HG02571 (cell line): ENCODE measurements at regions not wholly inside any gene's neighbourhood (a gene's known extent, or its start where the extent isn't known, plus 50 kb on each side); places are given as distances from the start of the nearest gene placed in this dataset.

Experiments used
- ATAC-seq: cut with Tn5 transposase; IDR thresholded peaks from one replicate; pipeline ENCODE4 v1.9.1; 2021; ENCODE audit warnings: mild to moderate bottlenecking, moderate library complexity; ENCODE audit not compliant: unreplicated experiment

DNA sequence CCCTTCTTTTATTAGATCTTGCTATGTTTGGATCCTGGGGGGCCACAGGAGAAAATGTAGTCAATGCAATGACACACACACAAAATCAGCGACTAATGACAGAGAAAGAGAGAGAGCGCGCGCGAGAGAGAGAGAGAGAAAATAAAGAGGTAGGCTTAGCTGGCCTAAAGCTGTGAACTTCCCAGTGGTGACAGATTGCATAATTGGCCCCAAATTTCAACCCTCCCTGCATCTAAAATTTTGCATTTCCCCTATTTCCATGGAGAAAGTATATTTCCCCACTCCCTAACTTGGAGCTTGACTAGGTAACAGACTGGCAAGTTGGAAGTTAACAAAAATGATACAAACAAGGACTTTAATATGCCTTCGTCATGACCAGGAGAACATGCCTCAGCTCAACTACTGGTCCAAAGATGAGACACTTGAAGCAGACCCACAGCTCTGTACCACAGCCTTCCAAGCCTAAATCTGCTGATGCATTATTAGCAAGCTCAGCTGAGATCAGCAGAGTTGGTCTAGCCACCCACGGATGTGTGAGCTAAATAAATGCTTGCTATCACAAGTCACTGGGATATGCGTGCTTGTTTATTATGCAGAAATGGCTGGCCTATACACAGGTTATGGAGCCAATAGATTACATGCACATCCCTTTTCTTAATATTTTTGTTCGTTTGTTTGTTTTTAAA, 118.1 kb upstream of the PRDM1 start:
- no peak for ATAC-seq

GRCh38 chr6:105966481-105966880, 119.7 kb upstream of the PRDM1 start:
- ATAC-seq: no peak

GRCh38 chr6:105964979-105965760, 121.0 kb upstream of the PRDM1 start:
- no peak for ATAC-seq

- no peak for ATAC-seq
Measured at GRCh38 chr6:105954148-105954547, 132.0 kb upstream of the PRDM1 start.

GRCh38 chr6:105952772-105953690, 133.1 kb upstream of the PRDM1 start:
- ATAC-seq: no peak

DNA sequence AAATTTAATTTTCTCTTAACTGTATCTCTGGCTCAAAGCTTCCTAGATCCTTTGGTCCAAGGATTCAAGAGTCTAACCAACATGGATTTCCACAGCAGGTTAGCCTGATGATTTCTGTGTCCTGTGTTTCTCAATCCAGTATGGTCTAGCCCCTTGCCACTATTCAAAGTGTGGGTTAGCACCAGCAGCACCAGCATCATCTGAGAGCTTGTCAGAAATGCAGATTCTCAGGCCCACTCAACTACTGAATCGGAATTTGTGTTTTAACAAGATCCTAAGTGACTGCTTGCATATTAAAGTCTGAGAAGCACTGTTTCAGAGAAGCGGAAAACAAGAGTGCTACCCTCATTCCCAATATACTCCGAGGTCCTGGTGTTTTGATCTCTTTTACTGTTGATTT, 133.8 kb upstream of the PRDM1 start:
- no peak for ATAC-seq

DNA sequence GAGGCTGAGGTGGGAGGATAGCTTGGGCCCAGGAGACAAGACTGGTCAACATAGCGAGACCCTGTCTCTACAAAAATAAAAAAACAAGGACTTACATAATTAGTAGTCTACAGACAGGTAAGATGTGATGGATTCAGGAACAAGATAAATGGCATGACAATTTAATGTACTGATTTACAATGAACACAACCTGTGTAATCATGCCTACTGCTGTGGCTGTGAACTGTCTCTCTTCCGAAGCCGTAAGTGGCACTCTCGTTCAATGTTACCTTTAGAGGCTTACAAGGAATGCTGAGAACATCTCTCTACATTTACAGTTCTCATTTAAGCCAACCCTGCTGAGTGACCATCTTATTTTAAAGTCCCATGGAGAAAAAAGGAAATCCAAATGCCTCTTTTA, 134.8 kb upstream of the PRDM1 start:
- no peak for ATAC-seq

- no peak for ATAC-seq
Measured at GRCh38 chr6:105949869-105950268, 136.3 kb upstream of the PRDM1 start.

DNA sequence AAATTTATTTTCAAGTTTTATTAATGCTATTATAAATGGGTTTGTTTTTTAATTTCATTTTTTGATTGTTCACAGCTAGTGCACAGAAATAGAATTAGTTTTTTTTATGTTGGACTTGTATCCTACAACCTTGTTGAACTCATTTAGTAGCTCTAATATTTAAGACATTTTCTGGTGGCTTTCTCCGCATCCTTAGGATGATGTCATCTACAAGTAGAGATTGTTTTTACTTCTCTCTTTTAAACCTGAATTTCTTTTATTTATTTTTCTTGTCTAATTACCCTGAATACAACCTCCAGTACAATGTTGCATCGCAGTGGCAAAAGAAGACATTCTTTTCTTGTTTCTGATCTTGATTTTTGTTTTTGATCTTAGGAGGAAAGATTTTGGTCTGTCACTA, 142.6 kb upstream of the PRDM1 start:
- ATAC-seq: no peak

DNA sequence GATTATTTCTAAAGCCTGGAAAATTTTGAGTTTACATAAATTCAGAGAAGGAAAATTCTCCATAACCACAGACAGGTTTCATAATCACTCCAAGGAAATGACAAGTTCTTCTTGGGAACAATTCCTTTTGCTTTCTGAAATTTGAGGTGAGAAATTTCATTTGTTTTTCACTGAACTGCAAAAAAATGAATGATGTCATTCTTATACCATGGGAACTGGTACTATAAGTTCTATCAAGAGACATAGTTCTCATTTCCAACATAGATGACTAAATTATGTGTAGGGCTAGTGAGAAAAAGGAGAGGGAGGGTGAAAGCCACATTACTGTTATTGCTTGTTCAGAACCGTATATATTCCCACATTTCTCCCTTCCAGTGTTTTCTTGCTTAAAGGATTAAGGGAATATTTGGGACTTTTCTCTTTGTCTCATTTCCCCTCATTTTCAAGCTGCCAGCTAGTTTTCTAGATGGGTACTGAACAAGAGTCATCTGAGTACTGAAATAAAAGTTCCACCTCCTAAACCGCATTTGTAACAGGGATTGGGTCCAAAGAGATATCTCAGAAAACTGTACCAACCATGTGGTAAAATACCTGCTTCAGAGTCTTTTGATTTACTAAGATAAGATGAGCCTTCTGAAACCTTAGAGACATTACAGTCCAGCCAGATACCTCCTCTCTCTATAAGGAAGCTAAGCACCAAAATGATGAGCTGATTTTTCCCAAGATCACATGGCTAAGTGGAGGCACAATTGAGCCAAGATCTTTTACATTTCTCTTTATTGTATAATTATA, 144.3 kb upstream of the PRDM1 start:
- no peak for ATAC-seq

DNA sequence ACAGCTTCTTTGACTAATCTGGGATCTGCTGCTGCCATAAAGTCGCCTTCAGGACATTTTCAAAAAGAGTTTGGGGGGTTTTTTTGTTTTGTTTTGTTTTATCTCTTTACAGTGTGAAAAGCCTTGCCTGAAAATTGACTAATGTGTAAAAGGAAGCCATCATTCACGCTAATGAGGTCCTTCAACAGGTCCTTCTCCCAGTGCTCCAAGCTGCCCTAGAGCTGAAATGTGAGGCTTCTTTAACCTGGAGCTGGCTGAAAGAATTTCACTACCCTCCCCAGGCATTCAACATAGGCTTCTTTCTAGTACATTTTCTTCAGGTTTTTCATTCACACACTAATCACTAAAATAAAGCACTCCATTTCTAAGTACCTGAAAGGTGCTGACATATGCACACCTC, 145.1 kb upstream of the PRDM1 start:
- ATAC-seq: no peak

GRCh38 chr6:105936972-105937371, 149.2 kb upstream of the PRDM1 start:
- no peak for ATAC-seq

DNA sequence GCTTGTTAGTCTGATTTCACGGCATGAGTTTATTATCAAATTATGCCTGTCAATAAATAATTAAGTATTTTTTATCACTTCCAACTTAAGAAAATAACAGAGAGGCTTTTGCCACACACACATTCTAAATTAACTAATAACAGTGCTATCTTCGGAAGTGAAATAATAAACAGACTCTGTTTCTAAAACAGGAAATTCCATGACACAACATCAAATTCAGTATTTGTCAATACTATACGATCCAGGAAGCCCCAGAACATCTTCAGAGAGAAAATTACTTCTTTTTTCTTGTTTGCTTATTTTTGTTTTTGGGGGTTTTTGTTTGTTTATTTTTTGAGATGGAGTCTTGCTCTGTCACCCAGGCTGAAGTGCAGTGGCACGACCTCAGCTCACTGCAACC, 150.7 kb upstream of the PRDM1 start:
- ATAC-seq: no peak

DNA sequence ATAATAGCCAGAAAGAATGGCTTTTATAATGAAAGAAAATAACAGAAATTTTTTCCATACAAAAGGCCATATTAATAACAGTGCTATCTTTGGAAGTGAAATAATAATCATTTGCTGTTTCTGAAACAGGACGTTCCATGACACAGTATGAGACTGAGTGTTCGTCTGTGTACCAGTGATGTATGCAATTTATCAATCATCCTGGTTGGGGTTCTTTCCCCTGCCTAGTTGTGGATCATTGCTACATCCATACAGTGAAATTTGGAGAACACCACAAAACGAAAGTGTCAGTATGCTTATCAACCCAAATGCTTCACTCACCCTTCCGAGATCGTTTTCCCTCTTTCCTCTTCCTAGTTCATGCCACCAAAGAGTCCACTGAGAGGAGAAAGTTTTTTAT, 151.4 kb upstream of the PRDM1 start:
- no peak for ATAC-seq

DNA sequence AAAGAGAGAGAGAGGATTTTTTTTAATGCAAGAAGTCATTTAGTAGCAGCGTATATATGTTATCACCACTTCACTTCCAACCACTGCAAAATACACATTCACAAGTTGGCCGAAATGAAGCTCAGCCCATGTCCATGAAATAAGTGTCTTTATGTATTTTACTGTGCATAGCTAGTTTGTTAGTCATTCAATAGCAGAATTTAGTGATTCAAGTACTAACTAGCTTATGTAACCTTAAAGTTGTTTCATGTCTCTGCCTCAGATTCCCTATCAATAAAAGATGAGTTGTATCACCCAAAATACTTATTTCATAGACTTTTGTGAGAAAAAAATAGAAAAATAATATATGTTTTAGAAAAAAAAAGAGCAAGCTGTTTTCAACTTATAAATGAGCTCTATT, 153.7 kb upstream of the PRDM1 start:
- no peak for ATAC-seq

DNA sequence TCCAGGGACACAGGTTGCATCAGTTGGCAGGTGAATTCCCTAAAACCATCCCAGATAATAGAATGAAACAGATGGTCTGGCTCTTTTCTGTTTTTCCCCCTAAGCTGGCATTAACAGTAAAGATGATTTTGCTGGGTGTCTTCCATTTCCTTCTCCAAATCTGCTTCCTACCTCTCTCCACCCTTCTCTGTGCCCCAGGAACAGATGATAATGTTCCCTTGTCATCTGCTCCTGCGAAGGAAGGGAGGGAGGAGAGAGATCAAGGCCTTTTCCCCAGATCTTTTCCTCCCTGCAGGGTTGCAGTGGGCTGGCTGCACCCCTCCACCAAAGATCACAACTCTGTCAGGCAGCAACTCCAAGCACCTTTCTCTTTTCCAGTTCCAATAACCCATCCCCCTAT, 156.5 kb upstream of the PRDM1 start:
- ATAC-seq: no peak

GRCh38 chr6:105926318-105926717, 159.8 kb upstream of the PRDM1 start:
- no peak for ATAC-seq

DNA sequence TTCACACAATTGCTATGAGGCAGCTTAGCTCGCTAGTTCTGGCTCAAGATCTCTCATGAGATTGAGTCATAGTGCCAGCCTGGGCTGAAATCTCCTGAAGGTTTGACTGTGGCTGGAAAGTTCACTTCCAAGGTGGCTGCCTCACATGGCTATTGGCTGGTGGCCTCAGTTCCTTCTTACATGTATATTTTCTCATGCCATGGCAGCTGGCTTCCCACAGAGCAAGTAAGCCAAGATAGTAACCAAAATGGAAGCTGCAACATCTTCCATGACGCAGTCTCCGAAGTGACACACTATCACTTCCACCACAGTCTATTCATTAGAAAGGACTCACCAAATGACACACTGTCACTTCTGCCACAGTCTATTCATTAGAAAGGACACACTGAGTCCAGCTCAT, 160.4 kb upstream of the PRDM1 start:
- ATAC-seq: no peak

- no peak for ATAC-seq
Measured at GRCh38 chr6:105921781-105922180, 164.4 kb upstream of the PRDM1 start.

DNA sequence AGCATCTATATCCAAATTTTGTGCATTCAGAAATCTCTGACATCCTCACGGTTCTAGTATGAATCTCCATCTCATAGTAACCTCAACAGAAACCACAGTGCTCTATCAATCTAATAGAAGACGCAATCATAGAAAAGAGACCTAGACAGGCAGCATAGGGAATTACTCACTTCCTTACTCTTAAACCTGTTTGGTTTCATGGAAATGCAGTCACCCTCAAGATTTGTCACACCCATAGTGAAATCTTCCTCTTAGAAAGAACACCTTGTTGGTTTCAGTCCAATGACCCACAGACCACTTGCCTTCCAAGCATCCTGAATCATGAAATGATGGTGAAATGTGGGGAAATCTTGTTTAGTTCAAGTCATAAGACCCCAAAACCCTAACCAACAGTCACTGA, 166.1 kb upstream of the PRDM1 start:
- no peak for ATAC-seq
